Choroid plexus epithelial cell (primary cell): ENCODE measurements at regions not wholly inside any gene's neighbourhood (a gene's known extent, or its start where the extent isn't known, plus 50 kb on each side); places are given as distances from the start of the nearest gene placed in this dataset.
A peak's percentile ranks its signal among the peaks of the same experiment; 100 is the strongest.
"Not testable (repeated sequence)": the region's sequence is repeated elsewhere in the genome, so short reads cannot be mapped to it uniquely, and the experiment has no call there.

Experiments
- DNase-seq: peaks from one replicate; pipeline ENCODE4 v3.0.0-alpha.2; 2010; ENCODE audit warnings: low read depth
- H3K4me3 ChIP-seq: 2 replicates; pipeline ENCODE4 v1.5.1; 2011; ENCODE audit warnings: low read depth, mild to moderate bottlenecking, control low read depth, low read length, moderate library complexity
- CTCF ChIP-seq: conservative IDR thresholded peaks from 2 replicates; pipeline ENCODE4 v1.5.1; 2011; ENCODE audit warnings: low read depth, mild to moderate bottlenecking, control low read depth, inconsistent platforms, low read length, moderate library complexity

- no peak overlapping the region for H3K4me3 ChIP-seq
- no peak for DNase-seq
- TF ChIP-seq CTCF = no peak
Observed at GRCh38 chr9:95573463-95573862, 56.7 kb upstream of the PTCH1 start.

GRCh38 chr9:95572381-95573151 is 55.8 kb upstream of the PTCH1 start:
- H3K4me3 ChIP-seq = no peak overlapping the region
- no peak for TF ChIP-seq CTCF
- no peak for DNase-seq

- DNase-seq = peak; percentile 20
- TF ChIP-seq CTCF = no peak
- H3K4me3 ChIP-seq = no peak overlapping the region
Observed at GRCh38 chr9:95570646-95571045, 53.9 kb upstream of the PTCH1 start.

DNA sequence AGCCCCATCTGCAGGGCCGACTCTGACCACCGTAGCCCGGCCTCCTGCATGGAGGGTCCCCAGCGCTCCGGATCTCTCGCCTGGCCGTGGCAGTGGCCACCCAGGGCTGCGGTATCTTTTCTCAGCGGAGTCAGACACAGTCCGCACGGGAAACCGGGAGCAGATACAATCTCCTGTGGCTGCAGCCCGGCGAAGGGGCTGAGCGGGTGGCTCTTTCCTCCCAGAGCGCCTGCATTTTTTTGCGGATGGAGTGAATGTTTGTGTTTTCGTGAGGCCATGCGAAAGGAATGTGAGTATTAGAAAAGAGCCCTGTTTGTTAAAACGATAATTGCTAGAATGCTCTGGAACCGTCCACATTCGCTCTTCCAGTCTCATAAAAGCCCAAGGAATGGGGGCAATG is 53.4 kb upstream of the PTCH1 start:
- peak; percentile 43 for DNase-seq
- TF ChIP-seq CTCF = no peak
- peak overlapping the region; percentile 43 for H3K4me3 ChIP-seq

DNA sequence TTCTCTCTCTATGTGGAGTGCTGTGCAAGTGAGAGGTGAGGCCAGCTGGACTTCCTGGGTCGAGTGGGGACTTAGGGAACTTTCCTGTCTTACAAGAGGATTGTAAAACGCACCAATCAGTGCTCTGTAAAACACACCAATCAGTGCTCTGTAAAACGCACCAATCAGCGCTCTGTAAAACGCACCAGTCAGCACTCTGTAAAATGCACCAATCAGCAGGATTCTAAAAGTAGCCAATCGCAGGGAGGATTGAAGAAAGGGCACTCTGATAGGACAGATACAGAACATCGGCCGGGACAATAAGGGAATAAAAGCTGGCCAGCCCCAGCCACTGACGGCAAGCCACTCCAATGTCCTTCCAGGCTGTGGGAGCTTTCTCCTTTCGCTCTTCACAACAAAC is 52.0 kb upstream of the PTCH1 start:
- H3K4me3 ChIP-seq, DNase-seq: not testable (repeated sequence)
